ENCODE measurements at regions not wholly inside any gene's neighbourhood (a gene's known extent, or its start where the extent isn't known, plus 50 kb on each side); places are given as distances from the start of the nearest gene placed in this dataset.
"Not testable (repeated sequence)": the region's sequence is repeated elsewhere in the genome, so short reads cannot be mapped to it uniquely, and the experiment has no call there.

- DNase-seq (ENCODE audit: low spot score): no peak
Observed at GRCh38 chr13:101003566-101003965, 329.0 kb upstream of the TMTC4 start.

DNA sequence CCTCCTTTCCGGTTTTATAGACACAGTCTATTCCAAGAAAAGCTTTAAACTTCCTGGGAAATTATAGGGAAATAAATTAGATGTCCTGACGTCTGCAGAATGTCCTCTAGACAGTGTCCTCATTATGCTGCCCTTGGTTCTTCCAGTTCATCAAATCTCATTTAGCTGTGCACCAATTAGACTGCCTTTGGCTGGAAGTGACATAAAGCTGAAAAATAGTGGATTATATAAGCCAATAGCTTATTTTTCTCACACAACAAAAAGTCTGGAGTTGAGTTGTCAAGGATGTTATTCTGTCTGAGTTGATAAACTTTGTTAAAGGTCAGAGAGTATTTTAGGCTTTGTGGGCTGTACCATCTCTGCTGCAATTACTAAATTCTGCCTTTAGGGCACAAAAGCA is 314.8 kb upstream of the TMTC4 start:
- no peak for DNase-seq (ENCODE audit: low spot score)

DNA sequence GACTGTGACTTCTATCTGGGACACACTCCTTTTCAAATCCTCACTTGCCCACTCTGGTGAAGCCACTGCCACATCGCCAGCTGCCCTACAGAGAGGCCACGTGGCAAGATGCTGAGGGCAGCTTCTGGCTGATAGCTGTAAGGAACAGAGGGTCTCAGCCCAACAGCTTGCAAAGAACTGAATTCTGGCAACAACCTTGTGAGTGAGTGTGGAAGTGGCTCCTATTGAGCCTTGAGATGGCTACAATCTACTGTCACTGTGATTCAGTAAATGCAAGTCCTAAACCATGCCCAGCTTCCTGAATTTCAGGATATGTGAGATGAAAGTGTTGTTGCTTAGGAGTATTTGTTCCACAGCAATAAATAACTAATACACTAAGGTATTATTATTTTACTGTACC is 314.3 kb upstream of the TMTC4 start:
- DNase-seq (ENCODE audit: low spot score): no peak

GRCh38 chr13:100987948-100988347 is 313.4 kb upstream of the TMTC4 start:
- DNase-seq (ENCODE audit: low spot score): no peak

DNA sequence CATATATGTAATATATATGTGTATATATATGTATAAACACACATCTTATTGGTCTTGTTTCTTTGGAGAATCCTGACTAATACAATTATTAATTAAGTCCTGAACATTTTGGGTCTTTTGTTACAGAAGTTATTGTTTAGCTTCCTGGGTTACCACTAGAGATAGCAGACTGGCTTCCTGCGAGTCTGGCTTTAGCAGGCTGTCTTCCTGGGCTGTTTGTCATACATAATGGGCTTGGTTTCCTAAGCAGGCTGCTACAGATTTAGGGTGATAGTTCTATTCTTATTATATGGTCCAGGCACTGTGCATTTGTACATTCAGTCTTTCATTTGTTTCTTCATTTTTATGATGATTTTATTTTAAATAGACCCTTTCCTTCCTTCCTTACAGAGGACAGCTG is 312.0 kb upstream of the TMTC4 start:
- DNase-seq (ENCODE audit: low spot score): no peak

GRCh38 chr13:100984085-100984705 is 309.6 kb upstream of the TMTC4 start:
- no peak for DNase-seq (ENCODE audit: low spot score)

- DNase-seq (ENCODE audit: low spot score): no peak
Observed at GRCh38 chr13:100983111-100983510, 308.5 kb upstream of the TMTC4 start.

DNA sequence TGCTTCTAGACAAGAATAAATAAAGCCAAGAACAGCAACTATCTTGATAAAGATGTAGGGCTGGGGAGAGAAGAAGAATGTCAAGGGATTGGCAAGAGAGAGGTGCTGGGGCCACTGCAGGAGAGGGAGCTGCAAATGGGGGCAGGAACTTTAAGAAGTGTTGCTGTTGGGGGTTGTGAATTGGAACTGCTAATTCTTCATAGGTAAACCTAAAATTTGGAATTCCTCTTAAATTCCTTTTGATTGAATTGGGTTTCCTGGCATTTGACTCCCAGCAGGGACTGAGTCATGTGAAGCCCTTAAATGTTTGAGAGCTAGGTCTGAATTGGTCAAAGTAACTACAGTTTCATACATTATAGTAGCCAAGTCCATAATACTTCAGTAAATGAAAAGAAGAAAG is 305.6 kb upstream of the TMTC4 start:
- DNase-seq (ENCODE audit: low spot score): no peak

- no peak for DNase-seq (ENCODE audit: low spot score)
Observed at GRCh38 chr13:100977841-100978240, 303.2 kb upstream of the TMTC4 start.

GRCh38 chr13:100976993-100977392 is 302.4 kb upstream of the TMTC4 start:
- DNase-seq (ENCODE audit: low spot score): no peak

GRCh38 chr13:100975666-100976065 is 301.1 kb upstream of the TMTC4 start:
- not testable (repeated sequence) for DNase-seq (ENCODE audit: low spot score)

DNA sequence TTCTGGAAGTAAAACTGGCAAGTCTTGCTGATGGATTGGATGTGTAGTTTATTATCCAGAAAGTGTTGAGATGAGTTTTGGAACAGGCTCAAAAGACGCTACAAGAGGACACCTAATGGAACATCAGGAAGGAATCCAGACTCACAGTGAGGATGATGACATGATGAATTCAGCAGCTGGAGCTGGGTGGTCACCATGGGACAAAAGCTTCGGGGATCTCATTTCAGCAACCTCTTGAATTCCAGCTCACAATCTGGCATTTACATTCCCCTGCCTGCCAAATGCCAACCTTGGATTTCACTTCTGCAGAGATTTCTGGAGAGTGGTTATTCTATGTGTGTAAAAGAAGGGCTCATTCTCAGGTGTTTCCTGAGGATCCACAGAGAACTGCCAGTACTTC is 288.0 kb upstream of the TMTC4 start:
- DNase-seq (ENCODE audit: low spot score): no peak

DNA sequence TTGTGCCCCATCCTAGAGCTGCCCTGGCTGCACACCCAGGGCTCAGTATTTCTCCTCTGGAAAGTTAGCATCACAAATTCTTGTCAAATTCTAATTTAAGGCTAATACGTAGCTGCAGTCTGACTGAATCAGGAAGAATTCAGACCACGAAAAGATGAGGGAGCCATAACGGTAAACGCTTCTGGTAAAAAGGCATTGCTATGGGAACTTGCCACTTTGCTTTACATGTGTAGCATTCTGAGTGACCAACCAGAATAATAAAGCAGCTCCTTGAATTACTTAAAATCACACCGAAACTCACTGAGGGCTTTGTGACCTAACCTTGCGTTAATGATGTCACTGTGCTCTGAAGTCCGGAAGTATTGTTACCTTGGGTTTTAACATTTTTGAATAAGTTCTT is 286.6 kb upstream of the TMTC4 start:
- DNase-seq (ENCODE audit: low spot score): no peak

- no peak for DNase-seq (ENCODE audit: low spot score)
Observed at GRCh38 chr13:100958831-100959230, 284.2 kb upstream of the TMTC4 start.

DNA sequence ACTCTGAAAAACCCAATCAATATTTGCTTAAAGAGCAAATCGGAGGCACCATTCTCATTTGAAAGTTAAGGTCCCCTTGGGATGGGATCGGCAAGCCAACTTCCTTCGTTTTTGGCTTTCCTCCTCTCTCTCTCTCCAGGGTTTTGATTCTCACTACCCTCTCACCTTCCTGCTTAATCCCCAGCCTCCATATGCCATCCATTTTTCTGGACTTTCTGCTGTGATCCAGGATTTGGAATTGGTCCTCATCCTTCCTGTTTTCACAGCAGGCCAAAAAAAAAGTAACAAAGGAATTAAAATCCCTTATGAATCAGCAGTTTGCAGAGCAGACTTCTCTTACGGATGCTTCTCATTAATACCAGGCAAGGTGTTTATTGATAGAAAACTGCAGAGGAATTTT is 283.1 kb upstream of the TMTC4 start:
- no peak for DNase-seq (ENCODE audit: low spot score)

GRCh38 chr13:100954430-100955305 is 280.1 kb upstream of the TMTC4 start:
- no peak for DNase-seq (ENCODE audit: low spot score)

- DNase-seq (ENCODE audit: low spot score): no peak
Observed at GRCh38 chr13:100951016-100951415, 276.4 kb upstream of the TMTC4 start.

DNA sequence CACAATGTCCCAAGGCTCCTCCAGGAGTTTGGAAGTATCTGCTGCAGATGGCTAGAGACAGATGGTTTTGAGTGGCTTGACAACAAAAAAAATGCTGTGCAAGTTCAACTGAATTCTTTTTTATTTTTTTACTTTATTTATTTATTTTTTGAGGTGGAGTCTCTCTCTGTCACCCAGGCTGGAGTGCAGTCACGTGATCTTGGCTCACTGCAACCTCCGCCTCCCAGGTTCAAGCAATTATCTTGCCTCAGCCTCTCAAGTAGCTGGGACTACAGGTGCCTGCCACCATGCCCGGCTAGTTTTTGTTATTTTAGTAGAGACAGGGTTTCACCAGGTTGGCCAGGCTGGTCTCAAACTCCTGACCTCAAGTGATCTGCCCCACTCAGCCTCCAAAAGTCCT is 274.3 kb upstream of the TMTC4 start:
- DNase-seq (ENCODE audit: low spot score): not testable (repeated sequence)

GRCh38 chr13:100946588-100946987 is 272.0 kb upstream of the TMTC4 start:
- DNase-seq (ENCODE audit: low spot score): no peak

GRCh38 chr13:100944791-100945345 is 270.3 kb upstream of the TMTC4 start:
- DNase-seq (ENCODE audit: low spot score): no peak

DNA sequence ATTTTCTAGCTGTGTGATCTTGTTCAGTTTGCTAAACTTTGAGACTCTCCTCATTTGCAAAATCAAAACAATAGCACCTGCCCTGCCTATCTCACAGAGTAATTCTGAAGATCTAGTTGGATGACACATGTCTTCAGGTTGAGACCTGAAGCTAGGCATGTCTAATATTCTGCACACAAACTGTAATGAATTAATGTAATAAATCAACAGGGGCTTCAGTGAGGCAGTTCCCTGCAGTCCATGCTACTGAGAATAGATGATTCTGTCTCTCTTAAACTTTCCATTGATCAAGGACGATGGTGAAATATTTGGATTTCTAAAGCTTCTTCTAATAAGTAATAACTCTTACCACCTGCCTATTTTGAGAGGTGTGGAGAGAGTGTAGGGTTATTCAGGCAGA is 268.1 kb upstream of the TMTC4 start:
- DNase-seq (ENCODE audit: low spot score): no peak

GRCh38 chr13:100941377-100942368 is 267.1 kb upstream of the TMTC4 start:
- DNase-seq (ENCODE audit: low spot score): no peak

Data from H4 (cell line).